HG02610 (cell line): ENCODE measurements at regions not wholly inside any gene's neighbourhood (a gene's known extent, or its start where the extent isn't known, plus 50 kb on each side); places are given as distances from the start of the nearest gene placed in this dataset.
"Not testable (repeated sequence)": the region's sequence is repeated elsewhere in the genome, so short reads cannot be mapped to it uniquely, and the experiment has no call there.

Source experiments
- ATAC-seq: cut with Tn5 transposase; IDR thresholded peaks from one replicate; pipeline ENCODE4 v1.9.1; 2021; ENCODE audit warnings: mild to moderate bottlenecking, moderate library complexity; ENCODE audit not compliant: unreplicated experiment

GRCh38 chr10:123309731-123310130, 155.5 kb downstream of the BUB3 start:
- ATAC-seq, result no peak

GRCh38 chr10:123316776-123317175, 162.6 kb downstream of the BUB3 start:
- ATAC-seq, result no peak

- no peak for ATAC-seq
These were observed 164.3 kb downstream of the BUB3 start for GRCh38 chr10:123318516-123318915.

GRCh38 chr10:123320091-123320490, 165.9 kb downstream of the BUB3 start:
- ATAC-seq, result no peak

- ATAC-seq, result no peak
These were observed 169.7 kb downstream of the BUB3 start for GRCh38 chr10:123323884-123324283.

GRCh38 chr10:123325663-123326190, 171.5 kb downstream of the BUB3 start:
- no peak for ATAC-seq

- no peak for ATAC-seq
These were observed 172.5 kb downstream of the BUB3 start for GRCh38 chr10:123326674-123327073.

GRCh38 chr10:123327450-123327849, 173.2 kb downstream of the BUB3 start:
- ATAC-seq, result peak; percentile 83

- ATAC-seq, result no peak
These were observed 173.7 kb downstream of the BUB3 start for GRCh38 chr10:123327896-123328295.

- no peak for ATAC-seq
These were observed 177.2 kb downstream of the BUB3 start for GRCh38 chr10:123331438-123331837.

GRCh38 chr10:123346581-123346980, 192.4 kb downstream of the BUB3 start:
- ATAC-seq, result no peak

- no peak for ATAC-seq
These were observed 194.7 kb downstream of the BUB3 start for GRCh38 chr10:123348691-123349572.

GRCh38 chr10:123351715-123352114, 197.5 kb downstream of the BUB3 start:
- ATAC-seq, result no peak

- ATAC-seq, result no peak
These were observed 200.3 kb downstream of the BUB3 start for GRCh38 chr10:123354521-123354920.

GRCh38 chr10:123355748-123356481, 201.7 kb downstream of the BUB3 start:
- ATAC-seq, result no peak

GRCh38 chr10:123356799-123357198, 202.6 kb downstream of the BUB3 start:
- no peak for ATAC-seq

GRCh38 chr10:123357421-123357930, 203.3 kb downstream of the BUB3 start:
- no peak for ATAC-seq

GRCh38 chr10:123359539-123359938, 205.3 kb downstream of the BUB3 start:
- peak; percentile 56 for ATAC-seq

GRCh38 chr10:123361832-123362231, 207.6 kb downstream of the BUB3 start:
- no peak for ATAC-seq

GRCh38 chr10:123367195-123367594, 213.0 kb downstream of the BUB3 start:
- ATAC-seq, result no peak

- not testable (repeated sequence) for ATAC-seq
These were observed 217.4 kb downstream of the BUB3 start for GRCh38 chr10:123371626-123372025.

- no peak for ATAC-seq
These were observed 219.4 kb downstream of the BUB3 start for GRCh38 chr10:123373591-123373990.
